ENCODE measurements at regions not wholly inside any gene's neighbourhood (a gene's known extent, or its start where the extent isn't known, plus 50 kb on each side); places are given as distances from the start of the nearest gene placed in this dataset.

- TF ChIP-seq FOSL2 (IDR thresholded peaks at IDR 0.05; ENCODE audit: borderline replicate concordance, low read depth): no peak
- TF ChIP-seq ELF1 (IDR thresholded peaks at IDR 0.05): no peak
- no peak for TF ChIP-seq GATA2 (CRISPR knock-in tag; IDR thresholded peaks at IDR 0.05)
- no peak for TF ChIP-seq NFIC (IDR thresholded peaks at IDR 0.05; ENCODE audit: borderline replicate concordance)
- no peak for TF ChIP-seq FOXM1 (IDR thresholded peaks at IDR 0.05; ENCODE audit: low read depth)
- no peak for TF ChIP-seq RAD21 (IDR thresholded peaks at IDR 0.05; ENCODE audit: low read length)
- no peak for TF ChIP-seq MXI1 (IDR thresholded peaks at IDR 0.05; ENCODE audit: low read depth, low read length)
- TF ChIP-seq NRF1 (IDR thresholded peaks at IDR 0.05; ENCODE audit: low read depth, low read length): no peak
- TF ChIP-seq GABPA (IDR thresholded peaks at IDR 0.05; ENCODE audit: low read depth): no peak
- no peak for TF ChIP-seq RCOR1 (IDR thresholded peaks at IDR 0.05; ENCODE audit: low read length)
- TF ChIP-seq, protein P1, sequence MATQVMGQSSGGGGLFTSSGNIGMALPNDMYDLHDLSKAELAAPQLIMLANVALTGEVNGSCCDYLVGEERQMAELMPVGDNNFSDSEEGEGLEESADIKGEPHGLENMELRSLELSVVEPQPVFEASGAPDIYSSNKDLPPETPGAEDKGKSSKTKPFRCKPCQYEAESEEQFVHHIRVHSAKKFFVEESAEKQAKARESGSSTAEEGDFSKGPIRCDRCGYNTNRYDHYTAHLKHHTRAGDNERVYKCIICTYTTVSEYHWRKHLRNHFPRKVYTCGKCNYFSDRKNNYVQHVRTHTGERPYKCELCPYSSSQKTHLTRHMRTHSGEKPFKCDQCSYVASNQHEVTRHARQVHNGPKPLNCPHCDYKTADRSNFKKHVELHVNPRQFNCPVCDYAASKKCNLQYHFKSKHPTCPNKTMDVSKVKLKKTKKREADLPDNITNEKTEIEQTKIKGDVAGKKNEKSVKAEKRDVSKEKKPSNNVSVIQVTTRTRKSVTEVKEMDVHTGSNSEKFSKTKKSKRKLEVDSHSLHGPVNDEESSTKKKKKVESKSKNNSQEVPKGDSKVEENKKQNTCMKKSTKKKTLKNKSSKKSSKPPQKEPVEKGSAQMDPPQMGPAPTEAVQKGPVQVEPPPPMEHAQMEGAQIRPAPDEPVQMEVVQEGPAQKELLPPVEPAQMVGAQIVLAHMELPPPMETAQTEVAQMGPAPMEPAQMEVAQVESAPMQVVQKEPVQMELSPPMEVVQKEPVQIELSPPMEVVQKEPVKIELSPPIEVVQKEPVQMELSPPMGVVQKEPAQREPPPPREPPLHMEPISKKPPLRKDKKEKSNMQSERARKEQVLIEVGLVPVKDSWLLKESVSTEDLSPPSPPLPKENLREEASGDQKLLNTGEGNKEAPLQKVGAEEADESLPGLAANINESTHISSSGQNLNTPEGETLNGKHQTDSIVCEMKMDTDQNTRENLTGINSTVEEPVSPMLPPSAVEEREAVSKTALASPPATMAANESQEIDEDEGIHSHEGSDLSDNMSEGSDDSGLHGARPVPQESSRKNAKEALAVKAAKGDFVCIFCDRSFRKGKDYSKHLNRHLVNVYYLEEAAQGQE (IDR thresholded peaks at IDR 0.05; ENCODE audit: low read depth, low read length): no peak
- no peak overlapping the region for H3K27ac ChIP-seq (ENCODE audit: low read depth in 2 of 2, low read length in 1 of 2)
- H3K9me3 ChIP-seq: 0 out of 2 replicates have a peak, but pooled peaks cover 5% of the 10 kb centered on the region
- H3K36me3 ChIP-seq (replicated peaks in 1 of 2; ENCODE audit: control insufficient read depth in 1 of 2, insufficient read depth in 2 of 2, low read length in 1 of 2): no peaks in the 10 kb centered on the region
- POLR2A ChIA-PET: no interaction called here
- no peak overlapping the region for H3K9ac ChIP-seq
- no peak overlapping the region for H3K4me2 ChIP-seq
- no peak for DNase-seq
- H3K27me3 ChIP-seq (ENCODE audit: insufficient read depth): no peaks in the 10 kb centered on the region
- CTCF ChIA-PET: no interaction called here
- no peaks in the 10 kb centered on the region for H3F3A ChIP-seq (replicated peaks; ENCODE audit: insufficient read depth)
- no peak overlapping the region for H3K4me3 ChIP-seq (ENCODE audit: low read depth in 2 of 2, low read length in 1 of 2)
- no peaks in the 10 kb centered on the region for H3K4me1 ChIP-seq (ENCODE audit: control insufficient read depth in 1 of 2, insufficient read depth in 2 of 2, low read depth in 1 of 2, low read length in 1 of 2)
- H2AFZ ChIP-seq (ENCODE audit: low read depth): no peak overlapping the region
- H3K79me2 ChIP-seq (ENCODE audit: insufficient read depth): no peaks in the 10 kb centered on the region
- H3K9me2 ChIP-seq: no peaks in the 10 kb centered on the region
- H4K20me1 ChIP-seq (ENCODE audit: insufficient read depth): no peaks in the 10 kb centered on the region
These were observed 147.6 kb downstream of the ADCYAP1 start for GRCh38 chr18:1052301-1052700.

DNA sequence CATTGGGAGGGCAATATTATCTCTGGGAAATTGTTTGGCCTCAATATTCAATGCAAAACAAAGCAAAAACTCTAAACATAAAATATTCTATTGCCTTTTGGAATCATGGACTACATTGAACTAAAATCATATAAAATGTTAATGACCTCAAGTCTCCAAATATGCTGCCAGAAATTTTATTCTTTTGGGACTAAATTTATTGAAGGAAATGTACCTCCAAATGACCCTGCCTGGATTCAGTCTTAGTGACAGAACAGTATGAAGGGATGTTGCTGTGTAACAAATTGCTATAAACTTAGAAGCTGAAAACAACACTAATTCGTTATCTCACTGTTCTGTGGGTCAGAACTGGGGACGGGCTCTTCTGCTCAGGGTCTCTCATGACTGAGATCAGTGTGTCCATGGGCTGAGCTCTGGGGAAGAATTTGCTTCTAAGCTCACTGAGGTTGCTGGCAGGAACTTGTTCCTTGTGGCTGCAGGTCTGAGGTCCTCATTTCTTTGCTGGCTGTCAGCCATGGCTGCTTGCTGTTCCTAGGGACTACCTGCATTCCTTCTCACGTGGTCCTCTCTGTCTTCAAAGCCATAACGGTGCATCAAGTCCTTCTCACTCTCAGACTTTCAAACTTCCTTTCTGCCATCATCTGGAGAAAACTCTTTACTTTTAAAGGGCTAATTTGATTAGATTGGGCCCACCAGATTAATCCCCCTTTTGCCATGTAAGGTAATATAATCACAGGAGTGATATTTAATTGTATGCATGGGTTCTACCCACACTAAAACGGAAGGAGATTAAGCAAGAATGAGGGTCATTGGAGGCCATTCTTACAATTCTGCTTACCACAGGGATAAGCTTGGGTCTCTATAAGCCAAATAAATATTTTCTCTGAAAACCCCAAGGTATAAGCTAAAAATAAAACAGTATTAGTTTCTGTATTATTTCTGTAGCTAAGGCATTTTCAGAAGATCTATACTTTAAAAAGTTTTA, 149.0 kb downstream of the ADCYAP1 start:
- no peak for DNase-seq
- no peak overlapping the region for H3K9ac ChIP-seq
- ChIA-PET POLR2A (no interaction called here), CTCF (no interaction called here)
- H3K27ac ChIP-seq (ENCODE audit: low read depth in 2 of 2, low read length in 1 of 2): no peak overlapping the region
- no peak overlapping the region for H3K4me2 ChIP-seq
- no peak overlapping the region for H3K4me3 ChIP-seq (ENCODE audit: low read depth in 2 of 2, low read length in 1 of 2)
- no peaks in the 10 kb centered on the region for H3F3A ChIP-seq (replicated peaks; ENCODE audit: insufficient read depth)
- no peaks in the 10 kb centered on the region for H4K20me1 ChIP-seq (ENCODE audit: insufficient read depth)
- TF ChIP-seq MXI1 (IDR thresholded peaks at IDR 0.05; ENCODE audit: low read depth, low read length) (no peak), CTCF (IDR thresholded peaks at IDR 0.05) (no peak), GATA2 (CRISPR knock-in tag; IDR thresholded peaks at IDR 0.05) (no peak), TCF12 (IDR thresholded peaks at IDR 0.05) (no peak), CHD2 (IDR thresholded peaks at IDR 0.05; ENCODE audit: low read length, partially characterized antibody) (no peak), RAD21 (IDR thresholded peaks at IDR 0.05; ENCODE audit: low read length) (no peak)
- no peaks in the 10 kb centered on the region for H3K79me2 ChIP-seq (ENCODE audit: insufficient read depth)
- H3K9me3 ChIP-seq: 0 out of 2 replicates have a peak, but pooled peaks cover 9% of the 10 kb centered on the region
- no peaks in the 10 kb centered on the region for H3K9me2 ChIP-seq
- no peaks in the 10 kb centered on the region for H3K36me3 ChIP-seq (replicated peaks in 1 of 2; ENCODE audit: control insufficient read depth in 1 of 2, insufficient read depth in 2 of 2, low read length in 1 of 2)
- WGBS (ENCODE audit: low lambda C conversion rate): 2% methylated on average over 5 of the region's 5 CpGs
- no peaks in the 10 kb centered on the region for H3K4me1 ChIP-seq (ENCODE audit: control insufficient read depth in 1 of 2, insufficient read depth in 2 of 2, low read depth in 1 of 2, low read length in 1 of 2)
- no peaks in the 10 kb centered on the region for H3K27me3 ChIP-seq (ENCODE audit: insufficient read depth)
- H2AFZ ChIP-seq (ENCODE audit: low read depth): no peak overlapping the region

Data from SK-N-SH (cell line).